Tibial artery (tissue), 4 donors: ENCODE measurements at regions not wholly inside any gene's neighbourhood (a gene's known extent, or its start where the extent isn't known, plus 50 kb on each side); places are given as distances from the start of the nearest gene placed in this dataset.

Experiments used
- DNase-seq, 2 donors: peaks; one replicate each; pipeline ENCODE4 v3.0.0-alpha.2; 2019
- H3K27ac ChIP-seq, 2 donors: fragments of 200-600 bp; sonication (generic) in 1 of 2; 1 replicate in 1 of 2; 2 replicates in 1 of 2; pipeline ENCODE4 v1.5.1; 2018 to 2019; ENCODE audit warnings: mild to moderate bottlenecking in 1 of 2
- H3K27me3 ChIP-seq, 2 donors: fragments of 200-600 bp; sonication (generic) in 1 of 2; one replicate each; pipeline versions ENCODE4 v1.5.1 to v1.6.0; 2016 to 2019
- H3K36me3 ChIP-seq, 3 donors: fragments of 200-600 bp; sonication (generic) in 2 of 3; one replicate each; pipeline ENCODE4 v1.5.1; 2016 to 2019; ENCODE audit warnings: mild to moderate bottlenecking in 2 of 3
- H3K4me1 ChIP-seq, 4 donors: fragments of 200-600 bp; sonication (generic) in 2 of 4; 1 replicate in 3 of 4; 2 replicates in 1 of 4; pipeline ENCODE4 v1.5.1; 2016 to 2019
- H3K4me3 ChIP-seq, 2 donors: fragments of 200-600 bp; sonication (generic) in 1 of 2; 1 replicate in 1 of 2; 2 replicates in 1 of 2; pipeline ENCODE4 v1.5.1; 2018 to 2019; ENCODE audit warnings: mild to moderate bottlenecking in 2 of 2
- H3K9me3 ChIP-seq, 3 donors: fragments of 200-600 bp; sonication (generic) in 1 of 3; one replicate each; pipeline ENCODE4 v1.5.1; 2016 to 2019
- intact Hi-C: fragments of 100-400 bp; cut with DNase I; formaldehyde crosslinking; loops from one replicate; pipeline ENCODE4 v1.15.0; 2023; ENCODE audit warnings: low total_unique reads
- TF ChIP-seq, protein P1 (sequence below), 2 experiments: fragments of 200-600 bp in 1 of 2; fragments of 450-650 bp in 1 of 2; IDR thresholded peaks; one replicate each; pipeline ENCODE4 v1.5.1; 2017 to 2019; ENCODE audit warnings: antibody characterized with exemption in 2 of 2, mild to moderate bottlenecking in 1 of 2, moderate library complexity in 1 of 2

DNA sequence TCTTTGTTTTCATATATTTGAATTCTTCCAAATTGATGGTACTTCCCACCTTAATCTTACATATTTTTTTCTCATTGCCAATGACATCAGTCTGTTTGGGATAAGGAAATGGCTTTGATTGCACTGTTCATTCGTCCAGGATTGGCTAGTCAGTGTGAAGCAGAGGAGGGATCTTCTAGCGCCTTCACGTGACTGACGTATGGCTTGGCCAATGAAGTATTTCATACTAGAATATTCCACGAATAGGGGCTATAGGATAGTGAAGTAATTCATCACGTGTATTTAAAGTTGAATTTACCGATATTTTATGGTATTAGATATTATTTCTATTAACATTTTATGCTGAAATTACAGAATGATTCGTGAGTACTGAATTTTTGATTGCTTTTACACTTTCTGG lies 178.7 kb upstream of the ZFHX3 start:
- Histone ChIP-seq H3K27me3 (no peaks in the 10 kb centered on the region), H3K27ac (no peak overlapping the region), H3K9me3 (no peaks in the 10 kb centered on the region), H3K4me3 (no peak overlapping the region), H3K4me1 (no peaks in the 10 kb centered on the region), H3K36me3 (no peaks in the 10 kb centered on the region)
- intact Hi-C loops, result no loop called here
- no peak for DNase-seq
- TF ChIP-seq, protein P1, sequence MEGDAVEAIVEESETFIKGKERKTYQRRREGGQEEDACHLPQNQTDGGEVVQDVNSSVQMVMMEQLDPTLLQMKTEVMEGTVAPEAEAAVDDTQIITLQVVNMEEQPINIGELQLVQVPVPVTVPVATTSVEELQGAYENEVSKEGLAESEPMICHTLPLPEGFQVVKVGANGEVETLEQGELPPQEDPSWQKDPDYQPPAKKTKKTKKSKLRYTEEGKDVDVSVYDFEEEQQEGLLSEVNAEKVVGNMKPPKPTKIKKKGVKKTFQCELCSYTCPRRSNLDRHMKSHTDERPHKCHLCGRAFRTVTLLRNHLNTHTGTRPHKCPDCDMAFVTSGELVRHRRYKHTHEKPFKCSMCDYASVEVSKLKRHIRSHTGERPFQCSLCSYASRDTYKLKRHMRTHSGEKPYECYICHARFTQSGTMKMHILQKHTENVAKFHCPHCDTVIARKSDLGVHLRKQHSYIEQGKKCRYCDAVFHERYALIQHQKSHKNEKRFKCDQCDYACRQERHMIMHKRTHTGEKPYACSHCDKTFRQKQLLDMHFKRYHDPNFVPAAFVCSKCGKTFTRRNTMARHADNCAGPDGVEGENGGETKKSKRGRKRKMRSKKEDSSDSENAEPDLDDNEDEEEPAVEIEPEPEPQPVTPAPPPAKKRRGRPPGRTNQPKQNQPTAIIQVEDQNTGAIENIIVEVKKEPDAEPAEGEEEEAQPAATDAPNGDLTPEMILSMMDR (IDR thresholded peaks at IDR 0.05), result no peak

- intact Hi-C loops, result no loop called here
- no peaks in the 10 kb centered on the region for H3K9me3 ChIP-seq
- TF ChIP-seq, protein P1 (IDR thresholded peaks at IDR 0.05), result no peak
Measured at GRCh38 chr16:73225983-73226382, 178.1 kb upstream of the ZFHX3 start.

GRCh38 chr16:73220836-73221235 lies 172.9 kb upstream of the ZFHX3 start:
- Histone ChIP-seq H3K27me3 (no peaks in the 10 kb centered on the region), H3K9me3 (no peaks in the 10 kb centered on the region), H3K4me3 (no peak overlapping the region), H3K4me1 (peaks cover 0 to 22% (median 17%) of the 10 kb centered on the region in 4 donors), H3K27ac (no peak overlapping the region), H3K36me3 (no peaks in the 10 kb centered on the region)
- TF ChIP-seq, protein P1 (IDR thresholded peaks at IDR 0.05), result no peak
- DNase-seq, result no peak
- intact Hi-C loops, result no loop called here

More at GRCh38 chr16:73225983-73226382, 178.1 kb upstream of the ZFHX3 start:
- Histone ChIP-seq H3K27ac (no peak overlapping the region), H3K4me3 (no peak overlapping the region), H3K4me1 (no peaks in the 10 kb centered on the region), H3K27me3 (no peaks in the 10 kb centered on the region), H3K36me3 (no peaks in the 10 kb centered on the region)
- DNase-seq, result no peak

- H3K36me3 ChIP-seq, result no peaks in the 10 kb centered on the region
- intact Hi-C loops, result no loop called here
Measured at GRCh38 chr16:73219176-73219575, 171.2 kb upstream of the ZFHX3 start.

GRCh38 chr16:73217654-73218053 lies 169.7 kb upstream of the ZFHX3 start:
- no peaks in the 10 kb centered on the region for H3K9me3 ChIP-seq
- no peak overlapping the region for H3K4me3 ChIP-seq
- H3K27me3 ChIP-seq, result no peaks in the 10 kb centered on the region
- intact Hi-C loops, result no loop called here
- peak overlapping the region; percentile 47 to 74 for H3K27ac ChIP-seq
- no peak for DNase-seq
- TF ChIP-seq, protein P1 (IDR thresholded peaks at IDR 0.05), result peak in 1 of 2 experiments; percentile 18
- no peaks in the 10 kb centered on the region for H3K36me3 ChIP-seq
- peaks cover 0 to 44% (median 31%) of the 10 kb centered on the region in 4 donors for H3K4me1 ChIP-seq

More at GRCh38 chr16:73219176-73219575, 171.2 kb upstream of the ZFHX3 start:
- TF ChIP-seq, protein P1 (IDR thresholded peaks at IDR 0.05), result no peak
- H3K27me3 ChIP-seq, result no peaks in the 10 kb centered on the region
- no peak for DNase-seq
- H3K4me3 ChIP-seq, result no peak overlapping the region
- H3K9me3 ChIP-seq, result no peaks in the 10 kb centered on the region
- no peak overlapping the region for H3K27ac ChIP-seq
- peaks cover 0 to 39% (median 29%) of the 10 kb centered on the region in 4 donors for H3K4me1 ChIP-seq

DNA sequence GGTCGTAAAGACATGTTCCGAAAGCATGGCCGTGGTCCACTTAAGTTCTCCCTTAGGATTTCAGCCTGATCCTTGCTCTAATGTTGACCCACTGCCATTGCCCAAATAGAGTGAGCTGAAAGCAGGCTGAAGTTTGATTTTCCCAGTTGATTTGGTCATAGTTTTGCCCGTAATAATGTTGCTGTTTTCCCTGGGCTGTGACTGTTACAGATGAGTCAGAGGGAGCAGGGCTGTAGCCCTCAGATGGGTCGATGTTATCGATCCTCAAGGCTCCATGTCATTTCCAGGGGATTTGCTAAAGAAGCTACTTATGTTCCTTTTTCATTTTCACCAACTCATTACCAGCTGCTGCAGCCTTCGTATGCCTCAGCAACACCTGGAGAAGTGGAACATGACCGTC lies 169.0 kb upstream of the ZFHX3 start:
- intact Hi-C loops, result no loop called here
- no peaks in the 10 kb centered on the region for H3K9me3 ChIP-seq
- H3K4me1 ChIP-seq, result peaks cover 0 to 44% (median 31%) of the 10 kb centered on the region in 4 donors
- H3K4me3 ChIP-seq, result no peak overlapping the region
- H3K27ac ChIP-seq, result peak overlapping the region; percentile 47 to 74
- H3K36me3 ChIP-seq, result no peaks in the 10 kb centered on the region
- TF ChIP-seq, protein P1 (IDR thresholded peaks at IDR 0.05), result no peak
- DNase-seq, result no peak
- H3K27me3 ChIP-seq, result no peaks in the 10 kb centered on the region
